Subcutaneous abdominal adipose tissue (tissue), 5 donors: ENCODE measurements at regions not wholly inside any gene's neighbourhood (a gene's known extent, or its start where the extent isn't known, plus 50 kb on each side); places are given as distances from the start of the nearest gene placed in this dataset.
"Not testable (repeated sequence)": the region's sequence is repeated elsewhere in the genome, so short reads cannot be mapped to it uniquely, and the experiment has no call there.

Source experiments
- H3K27ac ChIP-seq: one replicate; pipeline ENCODE4 v1.7.0; 2013; ENCODE audit warnings: low read depth, mild to moderate bottlenecking, inconsistent platforms, low read length, moderate library complexity
- H3K27me3 ChIP-seq, 5 donors: one replicate each; pipeline ENCODE4 v1.7.0; 2013; ENCODE audit warnings: low read length in 5 of 5, inconsistent platforms in 1 of 5; ENCODE audit not compliant: control insufficient read depth in 5 of 5, insufficient read depth in 4 of 5
- H3K36me3 ChIP-seq, 5 donors: one replicate each; pipeline ENCODE4 v1.7.0; 2013; ENCODE audit warnings: low read length in 5 of 5; ENCODE audit not compliant: control insufficient read depth in 5 of 5, insufficient read depth in 5 of 5
- H3K4me1 ChIP-seq, 5 donors: one replicate each; pipeline ENCODE4 v1.7.0; 2013; ENCODE audit warnings: low read length in 5 of 5, mild to moderate bottlenecking in 3 of 5, moderate library complexity in 1 of 5; ENCODE audit not compliant: control insufficient read depth in 5 of 5, insufficient read depth in 5 of 5
- H3K4me3 ChIP-seq, 5 donors: one replicate each; pipeline ENCODE4 v1.7.0; 2013; ENCODE audit warnings: low read length in 5 of 5, low read depth in 1 of 5
- H3K9ac ChIP-seq, 5 donors: one replicate each; pipeline ENCODE4 v1.7.0; 2013; ENCODE audit warnings: low read length in 5 of 5, mild to moderate bottlenecking in 4 of 5, moderate library complexity in 3 of 5
- H3K9me3 ChIP-seq, 5 donors: one replicate each; pipeline ENCODE4 v1.7.0; 2013; ENCODE audit warnings: low read length in 5 of 5; ENCODE audit not compliant: control insufficient read depth in 5 of 5
- donor health status: healthy.
- donor health status: healthy.
- donor health status: healthy.
- donor health status: healthy.
- donor health status: healthy.

- H3K27me3 ChIP-seq, result no peaks in the 10 kb centered on the region
- no peak overlapping the region for H3K9ac ChIP-seq
- no peak overlapping the region for H3K4me3 ChIP-seq
- no peaks in the 10 kb centered on the region for H3K36me3 ChIP-seq
- no peak overlapping the region for H3K27ac ChIP-seq
- no peaks in the 10 kb centered on the region for H3K4me1 ChIP-seq
- peaks cover 0 to 8% (median 0%) of the 10 kb centered on the region in 5 donors for H3K9me3 ChIP-seq
Observed at GRCh38 chr18:56493531-56493930, 144.9 kb downstream of the TXNL1 start.

- Histone ChIP-seq H3K27ac (no peak overlapping the region), H3K4me1 (no peaks in the 10 kb centered on the region), H3K36me3 (no peaks in the 10 kb centered on the region), H3K9ac (no peak overlapping the region), H3K4me3 (no peak overlapping the region), H3K27me3 (no peaks in the 10 kb centered on the region), H3K9me3 (peaks cover 0 to 5% (median 0%) of the 10 kb centered on the region in 5 donors)
Observed at GRCh38 chr18:56492136-56492535, 146.3 kb downstream of the TXNL1 start.

GRCh38 chr18:56490942-56491341 lies 147.4 kb downstream of the TXNL1 start:
- H3K9ac ChIP-seq, result no peak overlapping the region
- no peaks in the 10 kb centered on the region for H3K36me3 ChIP-seq
- H3K4me1 ChIP-seq, result no peaks in the 10 kb centered on the region
- H3K27me3 ChIP-seq, result no peaks in the 10 kb centered on the region
- H3K9me3 ChIP-seq, result peaks cover 0 to 3% (median 0%) of the 10 kb centered on the region in 5 donors
- no peak overlapping the region for H3K4me3 ChIP-seq
- H3K27ac ChIP-seq, result no peak overlapping the region

GRCh38 chr18:56489893-56490292 lies 148.5 kb downstream of the TXNL1 start:
- Histone ChIP-seq H3K4me3 (no peak overlapping the region), H3K27me3 (no peaks in the 10 kb centered on the region), H3K9ac (no peak overlapping the region), H3K4me1 (no peaks in the 10 kb centered on the region), H3K9me3 (no peaks in the 10 kb centered on the region), H3K36me3 (no peaks in the 10 kb centered on the region), H3K27ac (no peak overlapping the region)

GRCh38 chr18:56488739-56489138 lies 149.7 kb downstream of the TXNL1 start:
- H3K27ac ChIP-seq, result no peak overlapping the region
- no peak overlapping the region for H3K4me3 ChIP-seq
- no peaks in the 10 kb centered on the region for H3K27me3 ChIP-seq
- no peak overlapping the region for H3K9ac ChIP-seq
- H3K9me3 ChIP-seq, result no peaks in the 10 kb centered on the region
- no peaks in the 10 kb centered on the region for H3K36me3 ChIP-seq
- H3K4me1 ChIP-seq, result no peaks in the 10 kb centered on the region

GRCh38 chr18:56487801-56488200 lies 150.6 kb downstream of the TXNL1 start:
- H3K27ac ChIP-seq, result no peak overlapping the region
- no peaks in the 10 kb centered on the region for H3K4me1 ChIP-seq
- no peaks in the 10 kb centered on the region for H3K27me3 ChIP-seq
- no peaks in the 10 kb centered on the region for H3K36me3 ChIP-seq
- no peak overlapping the region for H3K9ac ChIP-seq
- H3K9me3 ChIP-seq, result no peaks in the 10 kb centered on the region
- no peak overlapping the region for H3K4me3 ChIP-seq

GRCh38 chr18:56483386-56483785 lies 155.0 kb downstream of the TXNL1 start:
- Histone ChIP-seq H3K9me3 (no peaks in the 10 kb centered on the region), H3K36me3 (no peaks in the 10 kb centered on the region), H3K9ac (no peak overlapping the region), H3K4me1 (no peaks in the 10 kb centered on the region), H3K27me3 (no peaks in the 10 kb centered on the region), H3K4me3 (no peak overlapping the region), H3K27ac (no peak overlapping the region)

GRCh38 chr18:56482813-56483212 lies 155.6 kb downstream of the TXNL1 start:
- not testable (repeated sequence) for H3K9ac ChIP-seq, H3K36me3 ChIP-seq, H3K4me3 ChIP-seq

GRCh38 chr18:56481751-56482150 lies 156.6 kb downstream of the TXNL1 start:
- Histone ChIP-seq H3K9ac (no peak overlapping the region), H3K9me3 (no peaks in the 10 kb centered on the region), H3K27ac (no peak overlapping the region), H3K36me3 (no peaks in the 10 kb centered on the region), H3K4me3 (no peak overlapping the region), H3K27me3 (no peaks in the 10 kb centered on the region), H3K4me1 (no peaks in the 10 kb centered on the region)

More at GRCh38 chr18:56482813-56483212, 155.6 kb downstream of the TXNL1 start:
- not testable (repeated sequence) for H3K4me1 ChIP-seq, H3K27ac ChIP-seq, H3K9me3 ChIP-seq, H3K27me3 ChIP-seq

GRCh38 chr18:56479841-56480240 lies 158.6 kb downstream of the TXNL1 start:
- Histone ChIP-seq H3K4me1 (no peaks in the 10 kb centered on the region), H3K9me3 (no peaks in the 10 kb centered on the region), H3K36me3 (no peaks in the 10 kb centered on the region), H3K27me3 (no peaks in the 10 kb centered on the region), H3K9ac (no peak overlapping the region), H3K27ac (no peak overlapping the region), H3K4me3 (no peak overlapping the region)

- Histone ChIP-seq H3K36me3 (no peaks in the 10 kb centered on the region), H3K27me3 (no peaks in the 10 kb centered on the region), H3K9me3 (no peaks in the 10 kb centered on the region), H3K4me1 (peaks cover 2 to 11% (median 10%) of the 10 kb centered on the region in 5 donors), H3K27ac (no peak overlapping the region), H3K4me3 (no peak overlapping the region), H3K9ac (no peak overlapping the region)
Observed at GRCh38 chr18:56475250-56475649, 163.1 kb downstream of the TXNL1 start.
